ENCODE measurements at regions not wholly inside any gene's neighbourhood (a gene's known extent, or its start where the extent isn't known, plus 50 kb on each side); places are given as distances from the start of the nearest gene placed in this dataset.
"Not testable (repeated sequence)": the region's sequence is repeated elsewhere in the genome, so short reads cannot be mapped to it uniquely, and the experiment has no call there.

DNA sequence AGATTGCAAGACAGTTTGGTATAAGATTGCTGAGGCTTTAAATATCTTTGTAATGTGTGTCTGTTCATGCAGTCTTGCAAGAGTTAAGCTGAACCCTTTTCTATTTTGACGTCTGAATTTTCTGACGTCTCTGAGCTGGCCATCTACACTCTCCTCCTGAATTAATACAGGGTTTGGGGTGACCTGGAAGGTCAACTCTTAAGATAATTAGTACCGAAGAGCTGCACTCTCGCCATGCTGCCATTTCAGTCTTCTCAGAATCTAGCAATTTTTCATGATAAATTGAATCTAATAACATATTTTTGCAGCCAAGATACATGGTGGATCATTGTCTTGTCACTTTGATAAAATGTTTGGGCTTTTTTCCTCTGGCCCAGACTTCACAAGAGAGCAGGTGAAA is 1245.2 kb upstream of the CELF4 start:
- no peak overlapping the region for H3K27ac ChIP-seq
- H3K27me3 ChIP-seq (replicated peaks): no peaks in the 10 kb centered on the region
- no peaks in the 10 kb centered on the region for H3K36me3 ChIP-seq
- H3K4me3 ChIP-seq: no peak overlapping the region
- no peaks in the 10 kb centered on the region for H3K4me1 ChIP-seq (replicated peaks)
- DNase-seq (ENCODE audit: low read depth in 1 of 2, low spot score in 2 of 2): no peak
- H3K9me3 ChIP-seq (replicated peaks): peaks cover 2% of the 10 kb centered on the region; the same call in 1 of the 2 replicates

DNA sequence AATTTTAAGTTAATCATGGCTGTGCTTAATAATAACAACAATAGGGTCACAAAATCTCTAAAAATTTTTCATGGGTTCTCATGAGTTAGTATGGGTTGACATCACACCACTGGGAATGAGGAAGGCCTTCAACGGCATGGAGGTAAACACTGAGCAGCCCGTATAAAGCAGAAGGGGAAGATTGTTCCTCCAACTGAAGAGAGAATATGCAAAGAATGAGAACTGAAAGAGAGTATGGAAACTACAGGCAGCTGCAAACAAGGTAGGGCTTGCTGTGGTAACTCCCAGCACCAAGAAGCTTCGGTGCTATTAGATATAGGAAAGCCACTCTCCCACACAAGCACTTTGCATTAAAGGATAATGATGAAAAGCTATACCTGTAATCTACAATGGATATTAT is 1242.3 kb upstream of the CELF4 start:
- no peaks in the 10 kb centered on the region for H3K4me1 ChIP-seq (replicated peaks)
- H3K27me3 ChIP-seq (replicated peaks): no peaks in the 10 kb centered on the region
- no peak overlapping the region for H3K27ac ChIP-seq
- peaks cover 2% of the 10 kb centered on the region; the same call in 1 of the 2 replicates for H3K9me3 ChIP-seq (replicated peaks)
- DNase-seq (ENCODE audit: low read depth in 1 of 2, low spot score in 2 of 2): no peak
- H3K4me3 ChIP-seq: no peak overlapping the region
- no peaks in the 10 kb centered on the region for H3K36me3 ChIP-seq

DNA sequence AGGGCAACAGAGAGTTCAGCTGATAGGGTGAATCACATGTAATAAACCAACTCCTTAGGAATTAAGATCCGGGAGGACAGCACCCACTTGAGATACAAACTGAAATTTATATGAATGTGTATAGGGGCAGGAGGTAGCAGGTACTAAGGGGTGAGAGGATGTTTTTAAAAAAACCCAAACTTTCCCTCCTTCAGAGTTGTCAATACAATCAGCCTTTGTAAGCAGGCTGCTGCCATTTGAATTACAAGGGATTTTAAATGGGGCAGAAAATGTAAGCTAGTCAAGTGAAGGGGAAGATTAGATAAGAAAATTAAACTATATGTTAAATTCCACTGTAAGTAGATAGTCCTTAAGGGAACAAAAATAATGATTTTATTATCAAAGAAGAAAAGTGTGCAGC is 1239.7 kb upstream of the CELF4 start:
- no peaks in the 10 kb centered on the region for H3K9me3 ChIP-seq (replicated peaks)
- no peaks in the 10 kb centered on the region for H3K4me1 ChIP-seq (replicated peaks)
- H3K4me3 ChIP-seq: no peak overlapping the region
- no peaks in the 10 kb centered on the region for H3K36me3 ChIP-seq
- no peaks in the 10 kb centered on the region for H3K27me3 ChIP-seq (replicated peaks)
- H3K27ac ChIP-seq: no peak overlapping the region
- DNase-seq (ENCODE audit: low read depth in 1 of 2, low spot score in 2 of 2): no peak

DNA sequence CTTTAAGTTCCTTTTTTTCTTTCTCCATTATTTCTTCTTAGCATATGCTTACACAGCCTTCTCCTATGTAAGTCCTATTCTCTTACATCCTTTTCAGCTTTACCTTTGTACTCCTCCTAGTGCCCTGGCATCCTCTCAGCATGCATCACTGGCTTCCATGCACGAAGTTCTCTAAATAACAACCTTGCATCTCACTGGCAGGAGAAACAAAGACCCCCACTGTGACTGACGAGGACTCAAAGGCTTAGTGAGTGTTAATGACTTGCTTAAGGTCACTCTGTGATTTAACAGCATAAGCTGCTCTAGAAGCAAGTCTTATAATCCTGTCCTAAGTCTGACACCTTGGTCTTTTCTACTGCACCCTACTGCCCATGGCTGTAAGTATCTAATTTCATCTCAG is 1236.0 kb upstream of the CELF4 start:
- DNase-seq (ENCODE audit: low read depth in 1 of 2, low spot score in 2 of 2): no peak
- Histone ChIP-seq H3K4me3 (no peak overlapping the region), H3K4me1 (replicated peaks) (no peaks in the 10 kb centered on the region), H3K9me3 (replicated peaks) (no peaks in the 10 kb centered on the region), H3K27ac (no peak overlapping the region), H3K36me3 (no peaks in the 10 kb centered on the region), H3K27me3 (replicated peaks) (no peaks in the 10 kb centered on the region)

DNA sequence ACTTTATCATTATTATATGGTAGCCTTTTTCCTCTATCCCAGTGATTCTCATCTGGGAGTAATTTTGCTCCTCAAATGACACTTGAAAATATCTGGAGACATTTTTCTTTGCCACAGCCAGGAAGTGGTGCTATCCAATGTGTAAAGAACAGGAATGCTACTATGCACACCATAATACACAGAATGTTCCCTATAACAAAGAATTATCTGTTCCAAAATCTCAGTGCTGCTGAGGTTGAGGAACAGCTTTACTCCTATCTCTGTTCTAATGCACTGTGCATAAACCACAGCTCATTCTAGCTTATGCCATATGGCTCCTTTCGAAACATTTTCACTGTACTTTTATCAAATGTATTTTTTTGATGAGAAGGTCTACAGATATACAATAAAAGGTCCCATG is 1231.2 kb upstream of the CELF4 start:
- no peak for DNase-seq (ENCODE audit: low read depth in 1 of 2, low spot score in 2 of 2)

DNA sequence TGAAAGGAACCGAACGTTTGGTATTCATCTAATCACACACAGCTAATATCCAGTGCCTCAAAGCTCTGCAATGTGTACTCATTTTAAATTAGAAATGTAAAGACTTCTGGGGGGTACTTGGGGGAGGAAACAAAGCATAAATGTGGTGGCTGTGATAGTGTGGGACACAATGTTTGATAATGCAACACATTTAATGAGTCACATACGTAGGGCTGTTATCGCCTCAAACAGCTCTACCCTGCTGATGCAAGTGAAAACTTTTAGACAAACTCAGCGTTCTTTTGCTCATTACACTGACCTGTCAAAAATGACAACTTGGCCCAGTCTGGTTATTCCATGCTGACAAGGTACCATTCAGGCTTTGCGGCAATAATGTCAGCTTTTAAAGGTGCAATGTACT is 1227.1 kb upstream of the CELF4 start:
- H3K27ac ChIP-seq: no peak overlapping the region
- no peaks in the 10 kb centered on the region for H3K4me1 ChIP-seq (replicated peaks)
- DNase-seq (ENCODE audit: low read depth in 1 of 2, low spot score in 2 of 2): no peak

More for the DNA sequence above, 1231.2 kb upstream of the CELF4 start:
- no peaks in the 10 kb centered on the region for H3K36me3 ChIP-seq
- H3K9me3 ChIP-seq (replicated peaks): 0 out of 2 replicates have a peak, but pooled peaks cover 3% of the 10 kb centered on the region
- H3K4me3 ChIP-seq: no peak overlapping the region
- no peak overlapping the region for H3K27ac ChIP-seq
- H3K27me3 ChIP-seq (replicated peaks): no peaks in the 10 kb centered on the region
- H3K4me1 ChIP-seq (replicated peaks): no peaks in the 10 kb centered on the region

DNA sequence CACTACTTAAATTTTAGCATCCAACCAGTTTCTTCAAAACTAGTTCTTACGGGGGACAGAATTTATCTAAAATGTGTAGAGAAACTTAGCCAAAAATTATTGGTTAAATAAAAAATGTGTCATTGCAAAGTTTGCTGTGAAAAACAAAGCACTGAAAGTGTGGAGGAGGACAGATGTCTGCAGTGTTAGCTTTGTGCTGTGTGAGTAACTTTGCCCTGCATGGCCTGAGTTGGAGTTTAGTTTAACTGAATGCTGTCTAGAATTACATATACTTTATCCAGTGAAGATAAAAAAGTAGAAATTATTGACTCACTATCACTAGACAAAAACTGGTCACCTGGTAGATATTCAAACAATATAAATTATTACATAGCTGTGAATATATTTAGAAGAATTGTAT is 1225.2 kb upstream of the CELF4 start:
- H3K9me3 ChIP-seq (replicated peaks): 0 out of 2 replicates have a peak, but pooled peaks cover 10% of the 10 kb centered on the region
- no peak for DNase-seq (ENCODE audit: low read depth in 1 of 2, low spot score in 2 of 2)
- H3K4me3 ChIP-seq: no peak overlapping the region
- no peaks in the 10 kb centered on the region for H3K27me3 ChIP-seq (replicated peaks)
- no peaks in the 10 kb centered on the region for H3K36me3 ChIP-seq
- H3K4me1 ChIP-seq (replicated peaks): no peaks in the 10 kb centered on the region
- H3K27ac ChIP-seq: no peak overlapping the region

More for the DNA sequence above, 1227.1 kb upstream of the CELF4 start:
- H3K27me3 ChIP-seq (replicated peaks): no peaks in the 10 kb centered on the region
- H3K36me3 ChIP-seq: no peaks in the 10 kb centered on the region
- 0 out of 2 replicates have a peak, but pooled peaks cover 6% of the 10 kb centered on the region for H3K9me3 ChIP-seq (replicated peaks)
- no peak overlapping the region for H3K4me3 ChIP-seq

DNA sequence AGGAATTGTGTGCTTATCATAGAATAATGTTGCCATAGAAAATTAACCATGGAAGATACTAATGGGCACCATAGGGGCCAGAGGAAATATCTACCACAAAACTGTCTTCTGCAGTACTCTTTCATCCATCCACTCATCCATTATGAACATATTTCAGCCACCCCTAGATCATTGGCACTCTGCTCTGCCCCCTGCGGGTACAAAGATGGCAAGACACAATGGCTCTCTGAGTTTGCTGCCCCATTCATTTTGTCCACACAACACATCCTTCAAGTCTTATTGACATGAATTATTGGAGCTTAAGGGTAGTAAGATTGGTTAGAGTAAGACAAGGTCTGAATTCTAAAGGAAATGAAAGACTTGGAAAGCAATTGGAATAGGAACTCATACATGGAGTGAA is 1224.7 kb upstream of the CELF4 start:
- no peak overlapping the region for H3K4me3 ChIP-seq
- no peak overlapping the region for H3K27ac ChIP-seq
- DNase-seq (ENCODE audit: low read depth in 1 of 2, low spot score in 2 of 2): no peak
- no peaks in the 10 kb centered on the region for H3K27me3 ChIP-seq (replicated peaks)
- H3K9me3 ChIP-seq (replicated peaks): 0 out of 2 replicates have a peak, but pooled peaks cover 10% of the 10 kb centered on the region
- no peaks in the 10 kb centered on the region for H3K4me1 ChIP-seq (replicated peaks)
- no peaks in the 10 kb centered on the region for H3K36me3 ChIP-seq

DNA sequence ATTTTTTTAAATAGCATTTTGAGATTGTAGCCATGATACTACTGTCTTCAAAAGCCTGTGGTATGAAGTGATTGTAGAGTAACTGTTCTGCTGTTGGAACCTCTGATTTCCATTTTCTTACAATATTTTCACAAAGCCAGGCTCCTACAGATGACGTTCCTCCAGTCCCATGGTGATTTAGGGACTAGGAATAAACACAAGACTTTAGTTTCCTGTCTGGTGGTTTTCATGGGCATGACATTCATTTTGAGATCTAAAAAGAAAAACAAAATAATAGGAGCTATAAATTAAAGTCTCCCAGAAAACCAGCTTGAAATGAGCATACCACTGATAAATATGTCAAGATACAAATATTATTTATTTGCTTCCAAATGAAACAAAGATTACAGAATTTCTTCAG is 1223.5 kb upstream of the CELF4 start:
- DNase-seq (ENCODE audit: low read depth in 1 of 2, low spot score in 2 of 2): no peak

DNA sequence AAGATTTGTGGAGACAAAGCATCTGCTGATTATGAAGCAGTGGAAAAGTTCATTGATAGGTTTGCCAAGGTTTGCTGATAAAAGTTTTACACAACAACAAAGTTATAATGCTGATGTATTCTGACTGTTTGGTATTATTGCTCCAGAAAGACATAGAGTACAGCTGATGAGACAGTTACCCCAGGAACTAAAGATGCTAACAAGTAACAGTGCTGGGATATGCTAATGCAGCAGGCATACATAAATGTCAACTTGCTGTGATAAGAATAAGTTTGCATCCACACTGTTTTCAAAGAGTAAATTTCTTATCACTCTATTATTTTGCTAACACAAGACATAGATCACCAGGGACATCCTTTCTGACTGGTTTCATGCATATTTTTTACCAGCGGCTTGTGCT is 1221.3 kb upstream of the CELF4 start:
- Histone ChIP-seq H3K9me3 (replicated peaks) (peaks cover 10% of the 10 kb centered on the region; the same call in 1 of the 2 replicates), H3K4me3 (no peak overlapping the region), H3K4me1 (replicated peaks) (no peaks in the 10 kb centered on the region), H3K36me3 (no peaks in the 10 kb centered on the region), H3K27ac (no peak overlapping the region), H3K27me3 (replicated peaks) (no peaks in the 10 kb centered on the region)
- DNase-seq (ENCODE audit: low read depth in 1 of 2, low spot score in 2 of 2): no peak

More for the DNA sequence above, 1223.5 kb upstream of the CELF4 start:
- no peaks in the 10 kb centered on the region for H3K4me1 ChIP-seq (replicated peaks)
- no peak overlapping the region for H3K4me3 ChIP-seq
- peaks cover 10% of the 10 kb centered on the region; the same call in 1 of the 2 replicates for H3K9me3 ChIP-seq (replicated peaks)
- H3K36me3 ChIP-seq: no peaks in the 10 kb centered on the region
- H3K27ac ChIP-seq: no peak overlapping the region
- H3K27me3 ChIP-seq (replicated peaks): no peaks in the 10 kb centered on the region

DNA sequence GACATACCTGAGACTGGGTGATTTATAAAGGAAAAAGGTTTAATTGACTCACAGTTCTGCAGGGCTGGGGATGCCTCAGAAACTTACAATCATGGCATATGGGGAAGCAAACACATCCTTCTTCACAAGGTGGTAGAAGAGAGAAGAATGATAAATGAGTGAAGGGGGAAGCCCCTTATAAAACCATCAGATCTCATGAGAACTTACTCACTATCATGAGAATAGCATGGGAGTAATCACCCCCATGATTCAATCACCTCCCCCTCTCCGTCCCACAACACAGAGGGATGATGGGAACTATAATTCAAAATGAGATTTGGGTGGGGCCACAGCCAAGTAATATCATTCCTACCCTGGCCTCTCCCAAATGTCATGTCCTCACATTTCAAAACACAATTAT is 1206.0 kb upstream of the CELF4 start:
- not testable (repeated sequence) for H3K9me3 ChIP-seq (replicated peaks); H3K27ac ChIP-seq

DNA sequence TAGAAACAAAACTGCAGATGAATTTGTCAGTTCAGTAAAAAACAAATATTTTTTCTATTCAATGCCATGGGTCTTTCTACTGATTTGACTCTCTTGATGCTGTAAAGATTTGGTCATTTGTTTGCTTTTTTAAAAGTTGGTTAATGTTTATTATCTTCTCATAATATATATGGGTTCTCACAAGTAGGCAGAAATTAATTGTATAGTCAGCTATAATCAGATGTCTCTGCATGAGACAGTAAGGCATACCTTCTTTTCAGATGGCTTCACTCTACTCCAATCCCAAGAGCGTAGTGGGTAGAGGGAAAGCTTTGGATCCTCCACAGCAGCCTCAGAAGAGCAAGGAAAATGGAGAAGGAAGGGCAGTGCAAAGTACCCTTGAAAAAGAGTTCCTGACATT is 1202.9 kb upstream of the CELF4 start:
- H3K4me1 ChIP-seq (replicated peaks): no peaks in the 10 kb centered on the region
- no peak overlapping the region for H3K27ac ChIP-seq
- H3K36me3 ChIP-seq: no peaks in the 10 kb centered on the region
- no peaks in the 10 kb centered on the region for H3K9me3 ChIP-seq (replicated peaks)
- H3K27me3 ChIP-seq (replicated peaks): no peaks in the 10 kb centered on the region
- DNase-seq (ENCODE audit: low read depth in 1 of 2, low spot score in 2 of 2): no peak
- H3K4me3 ChIP-seq: no peak overlapping the region

More for the DNA sequence above, 1206.0 kb upstream of the CELF4 start:
- H3K36me3 ChIP-seq; H3K4me3 ChIP-seq; DNase-seq (ENCODE audit: low read depth in 1 of 2, low spot score in 2 of 2); H3K4me1 ChIP-seq (replicated peaks); H3K27me3 ChIP-seq (replicated peaks): not testable (repeated sequence)

DNA sequence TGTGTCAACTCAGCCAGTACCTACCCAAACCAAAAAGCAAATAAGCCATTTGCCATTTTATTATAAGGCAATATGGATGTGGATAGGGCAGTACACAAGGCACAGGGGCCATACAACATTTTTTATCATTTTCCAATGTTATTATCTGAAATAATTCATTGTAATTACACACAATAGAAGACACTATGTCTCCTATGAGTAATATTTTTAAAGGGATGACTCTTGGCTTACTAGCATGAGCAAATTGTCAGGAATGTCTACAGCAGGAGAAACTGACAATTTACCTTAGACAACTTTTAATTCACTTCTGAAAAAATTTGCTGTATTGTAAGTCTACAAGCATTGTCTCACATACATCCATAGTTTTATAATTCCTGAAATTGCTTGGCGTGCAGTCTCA is 1193.9 kb upstream of the CELF4 start:
- no peak for DNase-seq (ENCODE audit: low read depth in 1 of 2, low spot score in 2 of 2)
- H3K36me3 ChIP-seq: no peaks in the 10 kb centered on the region
- H3K27ac ChIP-seq: no peak overlapping the region
- H3K9me3 ChIP-seq (replicated peaks): no peaks in the 10 kb centered on the region
- H3K27me3 ChIP-seq (replicated peaks): no peaks in the 10 kb centered on the region
- H3K4me3 ChIP-seq: no peak overlapping the region
- no peaks in the 10 kb centered on the region for H3K4me1 ChIP-seq (replicated peaks)

DNA sequence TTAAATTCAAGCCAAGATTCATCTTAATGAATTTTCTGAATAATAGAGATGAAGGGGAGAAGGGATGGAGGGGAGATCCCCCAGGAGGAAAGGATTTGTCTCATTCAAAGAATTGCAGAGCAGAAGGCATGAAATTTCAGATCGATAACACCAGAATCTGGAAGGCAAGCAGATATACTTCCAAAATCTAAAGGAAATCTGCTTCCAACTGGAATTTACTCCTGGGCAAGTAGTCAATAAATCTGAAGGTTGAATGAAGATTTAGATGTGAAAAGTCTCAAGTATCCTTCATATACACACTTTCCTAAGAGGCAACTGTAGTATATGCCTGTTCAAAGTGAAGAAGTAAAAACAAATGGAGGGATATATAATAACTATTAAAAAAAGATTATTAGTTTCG is 1190.8 kb upstream of the CELF4 start:
- Histone ChIP-seq H3K4me3 (no peak overlapping the region), H3K9me3 (replicated peaks) (0 out of 2 replicates have a peak, but pooled peaks cover 6% of the 10 kb centered on the region), H3K4me1 (replicated peaks) (no peaks in the 10 kb centered on the region), H3K27ac (no peak overlapping the region), H3K27me3 (replicated peaks) (no peaks in the 10 kb centered on the region), H3K36me3 (no peaks in the 10 kb centered on the region)
- no peak for DNase-seq (ENCODE audit: low read depth in 1 of 2, low spot score in 2 of 2)

DNA sequence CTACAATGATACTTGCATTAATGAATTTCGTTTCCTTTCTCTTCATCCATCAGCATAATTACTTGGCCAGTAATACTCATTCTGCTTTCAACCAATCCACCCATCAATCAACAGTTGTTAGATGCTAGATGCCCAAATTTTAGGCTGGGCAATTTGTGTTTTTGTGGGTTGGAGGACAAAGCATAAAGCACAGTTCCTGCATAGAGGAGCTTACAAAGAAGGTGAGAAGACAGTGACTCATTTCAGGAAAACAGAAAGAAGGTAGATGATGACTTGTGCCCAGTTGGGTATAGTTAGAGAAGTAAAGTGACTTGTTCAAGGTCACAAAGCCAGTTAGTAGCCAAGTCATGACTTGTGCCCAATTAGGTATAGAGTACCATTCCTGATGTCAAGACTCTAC is 1186.8 kb upstream of the CELF4 start:
- no peaks in the 10 kb centered on the region for H3K27me3 ChIP-seq (replicated peaks)
- no peak overlapping the region for H3K4me3 ChIP-seq
- H3K4me1 ChIP-seq (replicated peaks): no peaks in the 10 kb centered on the region
- 0 out of 2 replicates have a peak, but pooled peaks cover 6% of the 10 kb centered on the region for H3K9me3 ChIP-seq (replicated peaks)
- no peak for DNase-seq (ENCODE audit: low read depth in 1 of 2, low spot score in 2 of 2)
- H3K27ac ChIP-seq: no peak overlapping the region
- no peaks in the 10 kb centered on the region for H3K36me3 ChIP-seq
